MM.1S (cell line): ENCODE measurements at regions not wholly inside any gene's neighbourhood (a gene's known extent, or its start where the extent isn't known, plus 50 kb on each side); places are given as distances from the start of the nearest gene placed in this dataset.

Source experiments
- DNase-seq: peaks from one replicate; pipeline ENCODE4 v3.0.0-alpha.2; 2015
- H2AFZ ChIP-seq: fragments of 300-600 bp; sonication (generic); 2 replicates; pipeline ENCODE4 v1.6.0; 2016; ENCODE audit warnings: antibody characterized with exemption, low read length
- H3F3A ChIP-seq: fragments of 300-600 bp; sonication (generic); 2 replicates; pipeline ENCODE4 v1.6.1; 2016; ENCODE audit warnings: mild to moderate bottlenecking, antibody characterized with exemption, low read length, moderate library complexity, mixed read lengths; ENCODE audit not compliant: insufficient read depth
- H3K27ac ChIP-seq: fragments of 300-600 bp; sonication (generic); 2 replicates; pipeline ENCODE4 v1.5.1; 2016; ENCODE audit warnings: mild to moderate bottlenecking, low read length
- H3K27me3 ChIP-seq: fragments of 300-600 bp; sonication (generic); replicated peaks from 2 replicates; pipeline ENCODE4 v1.6.0; 2016; ENCODE audit warnings: low read length; ENCODE audit not compliant: insufficient read depth
- H3K36me3 ChIP-seq: fragments of 300-600 bp; sonication (generic); replicated peaks from 2 replicates; pipeline ENCODE4 v1.6.1; 2016; ENCODE audit warnings: mild to moderate bottlenecking, low read length, mixed read lengths; ENCODE audit not compliant: insufficient read depth
- H3K4me1 ChIP-seq: fragments of 300-600 bp; sonication (generic); 2 replicates; pipeline ENCODE4 v1.6.1; 2016; ENCODE audit warnings: low read length, mixed read lengths
- H3K4me2 ChIP-seq: fragments of 300-600 bp; sonication (generic); 2 replicates; pipeline ENCODE4 v1.6.0; 2016; ENCODE audit warnings: low read depth, low read length
- H3K4me3 ChIP-seq: fragments of 300-600 bp; sonication (generic); 2 replicates; pipeline ENCODE4 v1.5.1; 2016; ENCODE audit warnings: low read length, mixed read lengths
- H3K79me2 ChIP-seq: fragments of 300-600 bp; sonication (generic); 2 replicates; pipeline ENCODE4 v1.6.1; 2016; ENCODE audit warnings: mixed run types, low read length, mixed read lengths
- H3K9ac ChIP-seq: fragments of 300-600 bp; sonication (generic); 2 replicates; pipeline ENCODE4 v1.6.1; 2016; ENCODE audit warnings: low read length, mixed read lengths
- H3K9me2 ChIP-seq: fragments of 300-600 bp; sonication (generic); replicated peaks from 2 replicates; pipeline ENCODE4 v1.6.1; 2016; ENCODE audit warnings: mild to moderate bottlenecking, low read length, mixed read lengths; ENCODE audit not compliant: insufficient read depth
- H3K9me3 ChIP-seq: fragments of 300-600 bp; sonication (generic); replicated peaks from 2 replicates; pipeline ENCODE4 v1.6.1; 2016; ENCODE audit warnings: mild to moderate bottlenecking, low read length, mixed read lengths; ENCODE audit not compliant: insufficient read depth
- H4K20me1 ChIP-seq: fragments of 300-600 bp; sonication (generic); 2 replicates; pipeline ENCODE4 v1.6.1; 2016; ENCODE audit warnings: mild to moderate bottlenecking, low read length, moderate library complexity, mixed read lengths; ENCODE audit not compliant: insufficient read depth
- CTCF ChIP-seq: fragments of 300-600 bp; sonication (generic); IDR thresholded peaks from 2 replicates; pipeline ENCODE4 v1.5.1; 2016; ENCODE audit warnings: antibody characterized with exemption, low read length, mixed read lengths
- EZH2 ChIP-seq: fragments of 300-600 bp; sonication (generic); optimal IDR thresholded peaks from 2 replicates; pipeline ENCODE3; 2017; ENCODE audit warnings: low read depth, mild to moderate bottlenecking, antibody characterized with exemption, low read length, mixed read lengths
- EZH2phosphoT487 ChIP-seq: fragments of 300-600 bp; sonication (generic); IDR thresholded peaks from 2 replicates; pipeline ENCODE4 v1.6.1; 2018; ENCODE audit warnings: antibody characterized with exemption, low read length

GRCh38 chr18:24602201-24602600 lies 141.8 kb downstream of the HRH4 start:
- Histone ChIP-seq H3F3A (no peaks in the 10 kb centered on the region), H3K4me2 (no peak overlapping the region), H3K27ac (no peak overlapping the region), H2AFZ (no peak overlapping the region), H3K36me3 (no peaks in the 10 kb centered on the region), H3K9ac (no peak overlapping the region), H3K4me1 (no peaks in the 10 kb centered on the region), H3K9me2 (no peaks in the 10 kb centered on the region), H3K27me3 (no peaks in the 10 kb centered on the region), H3K4me3 (no peak overlapping the region), H3K9me3 (no peaks in the 10 kb centered on the region; the same call in 1 of the 2 replicates), H3K79me2 (no peaks in the 10 kb centered on the region), H4K20me1 (no peaks in the 10 kb centered on the region)
- no peak for DNase-seq
- TF ChIP-seq CTCF: no peak
- no peak for TF ChIP-seq EZH2
- TF ChIP-seq EZH2phosphoT487: no peak

- Histone ChIP-seq H3K4me1 (no peaks in the 10 kb centered on the region), H3F3A (no peaks in the 10 kb centered on the region), H3K4me3 (no peak overlapping the region), H3K27me3 (no peaks in the 10 kb centered on the region), H3K27ac (no peak overlapping the region), H3K4me2 (no peak overlapping the region), H3K36me3 (no peaks in the 10 kb centered on the region), H2AFZ (no peak overlapping the region), H3K79me2 (no peaks in the 10 kb centered on the region), H3K9ac (no peak overlapping the region), H4K20me1 (no peaks in the 10 kb centered on the region), H3K9me3 (no peaks in the 10 kb centered on the region; the same call in 1 of the 2 replicates), H3K9me2 (no peaks in the 10 kb centered on the region)
- no peak for DNase-seq
- TF ChIP-seq EZH2phosphoT487: no peak
- no peak for TF ChIP-seq EZH2
- TF ChIP-seq CTCF: no peak
Measured at GRCh38 chr18:24603151-24603550, 142.7 kb downstream of the HRH4 start.

GRCh38 chr18:24605444-24605843 lies 145.0 kb downstream of the HRH4 start:
- Histone ChIP-seq H3F3A (no peaks in the 10 kb centered on the region), H3K9me3 (no peaks in the 10 kb centered on the region; the same call in 1 of the 2 replicates), H4K20me1 (no peaks in the 10 kb centered on the region), H3K4me1 (no peaks in the 10 kb centered on the region), H2AFZ (no peak overlapping the region), H3K79me2 (no peaks in the 10 kb centered on the region), H3K4me2 (no peak overlapping the region), H3K4me3 (no peak overlapping the region), H3K9me2 (no peaks in the 10 kb centered on the region), H3K27ac (no peak overlapping the region), H3K27me3 (no peaks in the 10 kb centered on the region), H3K36me3 (no peaks in the 10 kb centered on the region), H3K9ac (no peak overlapping the region)
- TF ChIP-seq EZH2 (no peak), CTCF (no peak), EZH2phosphoT487 (no peak)
- DNase-seq: no peak
